LHCN-M2 (cell line): ENCODE measurements at regions not wholly inside any gene's neighbourhood (a gene's known extent, or its start where the extent isn't known, plus 50 kb on each side); places are given as distances from the start of the nearest gene placed in this dataset.
A peak's percentile ranks its signal among the peaks of the same experiment; 100 is the strongest.

Source experiments
- DNase-seq: peaks from one replicate; pipeline ENCODE4 v3.0.0-alpha.2; 2012; ENCODE audit warnings: low read depth

DNA sequence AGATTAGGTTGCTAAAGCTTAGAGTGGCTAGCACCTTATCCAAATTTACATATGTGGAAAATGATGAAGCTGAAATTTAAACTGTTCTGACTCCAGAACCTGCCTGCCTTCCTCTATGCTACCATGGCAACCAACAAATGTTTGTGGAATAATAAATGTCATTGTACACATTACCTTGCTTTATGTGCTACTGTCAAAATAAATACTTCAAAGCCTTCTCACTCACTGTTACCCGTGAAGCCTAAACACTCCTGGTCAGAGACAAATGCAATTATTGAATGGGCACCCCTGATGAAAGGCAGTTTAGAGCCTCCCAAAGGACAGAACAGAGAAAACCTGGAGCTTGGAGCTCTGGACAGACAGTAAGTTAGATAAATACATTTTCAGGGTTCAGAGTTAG lies 158.6 kb downstream of the FAM114A2 start:
- DNase-seq, result no peak

DNA sequence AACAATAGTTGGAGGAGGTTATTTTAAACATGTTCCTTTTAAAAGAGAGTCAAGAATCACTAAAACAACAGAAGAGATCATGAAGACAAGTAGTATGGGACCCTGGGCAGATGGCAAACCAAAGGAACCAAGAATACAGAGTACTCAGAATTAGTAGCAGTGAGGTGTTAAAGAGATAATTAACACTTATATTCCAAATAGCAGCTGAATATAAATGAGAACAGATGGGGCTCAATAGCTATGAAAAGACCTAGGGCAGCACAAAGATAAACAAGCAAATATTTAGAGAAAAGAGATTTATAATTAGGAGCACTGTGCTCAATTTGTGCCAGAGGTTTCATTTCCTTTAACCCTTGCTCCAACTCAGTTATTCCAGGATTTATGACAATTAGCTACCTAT lies 159.1 kb downstream of the FAM114A2 start:
- DNase-seq, result no peak

DNA sequence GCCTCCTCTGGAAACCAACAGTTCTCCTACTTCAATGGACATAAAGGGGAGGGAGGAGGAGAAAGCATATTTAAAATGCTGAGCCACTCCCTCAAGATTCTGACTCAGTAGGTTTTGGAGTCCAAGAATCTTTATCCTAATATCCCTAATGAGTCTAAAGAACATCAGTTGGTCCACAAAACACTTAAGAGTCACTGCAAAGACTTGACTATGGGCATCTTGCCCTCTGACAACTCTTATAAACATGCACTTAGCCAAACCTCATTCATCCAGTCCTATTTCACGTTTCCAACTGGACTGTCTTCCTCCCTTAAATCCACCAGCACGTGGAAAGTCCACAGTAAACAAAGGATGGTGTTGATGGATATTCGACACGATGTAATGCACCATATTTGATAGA lies 172.5 kb downstream of the FAM114A2 start:
- DNase-seq, result no peak

DNA sequence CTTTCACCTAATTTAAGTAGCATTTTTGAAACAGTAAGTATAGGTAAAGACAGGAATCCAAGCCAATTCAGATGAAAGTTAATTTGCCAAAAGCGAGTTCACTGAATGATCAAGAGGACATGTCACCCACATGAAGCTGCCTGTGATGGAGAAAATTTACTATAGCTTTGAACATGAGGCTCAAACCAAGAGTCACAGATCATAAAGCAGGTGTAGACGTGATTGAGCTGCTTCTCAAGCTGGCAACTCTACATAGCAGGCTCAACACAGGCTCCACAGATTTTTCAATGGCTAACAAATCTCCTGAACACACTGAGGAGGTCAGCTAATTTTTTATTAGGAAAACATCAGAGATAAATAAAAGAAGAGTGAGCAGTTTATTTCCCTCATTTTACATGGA lies 173.7 kb downstream of the FAM114A2 start:
- DNase-seq, result no peak

DNA sequence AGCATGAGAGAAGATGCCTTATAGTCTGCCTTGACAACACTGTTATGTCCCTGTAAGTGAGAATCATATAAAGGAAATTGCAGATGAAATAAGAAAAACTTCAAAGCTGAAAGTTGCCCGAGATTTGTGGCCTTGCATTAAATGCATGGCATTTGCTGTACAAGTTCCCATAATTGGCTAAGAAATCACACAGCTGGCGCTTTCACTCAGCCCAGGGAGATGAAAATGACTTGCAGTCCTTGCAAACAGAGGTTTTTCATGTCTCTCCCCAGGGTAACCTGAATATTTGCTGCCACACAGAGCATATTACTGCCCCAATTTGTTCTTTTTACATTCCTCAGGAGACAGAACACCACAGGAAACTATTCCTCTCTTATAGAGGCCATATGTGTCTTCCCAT lies 174.8 kb downstream of the FAM114A2 start:
- peak; percentile 93 for DNase-seq
